MM.1S (cell line): ENCODE measurements at regions not wholly inside any gene's neighbourhood (a gene's known extent, or its start where the extent isn't known, plus 50 kb on each side); places are given as distances from the start of the nearest gene placed in this dataset.

Experiments
- DNase-seq: peaks from one replicate; pipeline ENCODE4 v3.0.0-alpha.2; 2015
- H2AFZ ChIP-seq: fragments of 300-600 bp; sonication (generic); 2 replicates; pipeline ENCODE4 v1.6.0; 2016; ENCODE audit warnings: antibody characterized with exemption, low read length
- H3F3A ChIP-seq: fragments of 300-600 bp; sonication (generic); 2 replicates; pipeline ENCODE4 v1.6.1; 2016; ENCODE audit warnings: mild to moderate bottlenecking, antibody characterized with exemption, low read length, moderate library complexity, mixed read lengths; ENCODE audit not compliant: insufficient read depth
- H3K27ac ChIP-seq: fragments of 300-600 bp; sonication (generic); 2 replicates; pipeline ENCODE4 v1.5.1; 2016; ENCODE audit warnings: mild to moderate bottlenecking, low read length
- H3K27me3 ChIP-seq: fragments of 300-600 bp; sonication (generic); replicated peaks from 2 replicates; pipeline ENCODE4 v1.6.0; 2016; ENCODE audit warnings: low read length; ENCODE audit not compliant: insufficient read depth
- H3K36me3 ChIP-seq: fragments of 300-600 bp; sonication (generic); replicated peaks from 2 replicates; pipeline ENCODE4 v1.6.1; 2016; ENCODE audit warnings: mild to moderate bottlenecking, low read length, mixed read lengths; ENCODE audit not compliant: insufficient read depth
- H3K4me1 ChIP-seq: fragments of 300-600 bp; sonication (generic); 2 replicates; pipeline ENCODE4 v1.6.1; 2016; ENCODE audit warnings: low read length, mixed read lengths
- H3K4me2 ChIP-seq: fragments of 300-600 bp; sonication (generic); 2 replicates; pipeline ENCODE4 v1.6.0; 2016; ENCODE audit warnings: low read depth, low read length
- H3K4me3 ChIP-seq: fragments of 300-600 bp; sonication (generic); 2 replicates; pipeline ENCODE4 v1.5.1; 2016; ENCODE audit warnings: low read length, mixed read lengths
- H3K79me2 ChIP-seq: fragments of 300-600 bp; sonication (generic); 2 replicates; pipeline ENCODE4 v1.6.1; 2016; ENCODE audit warnings: mixed run types, low read length, mixed read lengths
- H3K9ac ChIP-seq: fragments of 300-600 bp; sonication (generic); 2 replicates; pipeline ENCODE4 v1.6.1; 2016; ENCODE audit warnings: low read length, mixed read lengths
- H3K9me2 ChIP-seq: fragments of 300-600 bp; sonication (generic); replicated peaks from 2 replicates; pipeline ENCODE4 v1.6.1; 2016; ENCODE audit warnings: mild to moderate bottlenecking, low read length, mixed read lengths; ENCODE audit not compliant: insufficient read depth
- H3K9me3 ChIP-seq: fragments of 300-600 bp; sonication (generic); replicated peaks from 2 replicates; pipeline ENCODE4 v1.6.1; 2016; ENCODE audit warnings: mild to moderate bottlenecking, low read length, mixed read lengths; ENCODE audit not compliant: insufficient read depth
- H4K20me1 ChIP-seq: fragments of 300-600 bp; sonication (generic); 2 replicates; pipeline ENCODE4 v1.6.1; 2016; ENCODE audit warnings: mild to moderate bottlenecking, low read length, moderate library complexity, mixed read lengths; ENCODE audit not compliant: insufficient read depth
- CTCF ChIP-seq: fragments of 300-600 bp; sonication (generic); IDR thresholded peaks from 2 replicates; pipeline ENCODE4 v1.5.1; 2016; ENCODE audit warnings: antibody characterized with exemption, low read length, mixed read lengths
- EZH2 ChIP-seq: fragments of 300-600 bp; sonication (generic); optimal IDR thresholded peaks from 2 replicates; pipeline ENCODE3; 2017; ENCODE audit warnings: low read depth, mild to moderate bottlenecking, antibody characterized with exemption, low read length, mixed read lengths
- EZH2phosphoT487 ChIP-seq: fragments of 300-600 bp; sonication (generic); IDR thresholded peaks from 2 replicates; pipeline ENCODE4 v1.6.1; 2018; ENCODE audit warnings: antibody characterized with exemption, low read length

GRCh38 chr3:162847511-162847910 lies 1350.9 kb downstream of the OTOL1 start:
- Histone ChIP-seq H3K4me2 (no peak overlapping the region), H3F3A (no peaks in the 10 kb centered on the region), H3K9me3 (no peaks in the 10 kb centered on the region), H3K4me3 (no peak overlapping the region), H3K79me2 (no peaks in the 10 kb centered on the region), H3K27me3 (no peaks in the 10 kb centered on the region), H3K4me1 (no peaks in the 10 kb centered on the region), H2AFZ (no peak overlapping the region), H4K20me1 (no peaks in the 10 kb centered on the region), H3K36me3 (no peaks in the 10 kb centered on the region), H3K9ac (no peak overlapping the region), H3K9me2 (no peaks in the 10 kb centered on the region), H3K27ac (no peak overlapping the region)
- TF ChIP-seq CTCF: no peak
- TF ChIP-seq EZH2: no peak
- TF ChIP-seq EZH2phosphoT487: no peak
- no peak for DNase-seq

GRCh38 chr3:162863579-162863978 lies 1367.0 kb downstream of the OTOL1 start:
- TF ChIP-seq EZH2phosphoT487: no peak
- no peak for TF ChIP-seq EZH2
- no peak for TF ChIP-seq CTCF
- no peak overlapping the region for H3K4me3 ChIP-seq
- H3K9me3 ChIP-seq: no peaks in the 10 kb centered on the region
- no peak overlapping the region for H3K27ac ChIP-seq
- no peak overlapping the region for H2AFZ ChIP-seq
- H3F3A ChIP-seq: no peaks in the 10 kb centered on the region
- no peaks in the 10 kb centered on the region for H3K4me1 ChIP-seq
- no peaks in the 10 kb centered on the region for H4K20me1 ChIP-seq
- no peaks in the 10 kb centered on the region for H3K36me3 ChIP-seq
- no peaks in the 10 kb centered on the region for H3K9me2 ChIP-seq
- no peak overlapping the region for H3K4me2 ChIP-seq
- H3K9ac ChIP-seq: no peak overlapping the region
- no peaks in the 10 kb centered on the region for H3K27me3 ChIP-seq
- no peaks in the 10 kb centered on the region for H3K79me2 ChIP-seq
- DNase-seq: no peak

GRCh38 chr3:162865466-162865865 lies 1368.9 kb downstream of the OTOL1 start:
- Histone ChIP-seq H3K36me3 (no peaks in the 10 kb centered on the region), H3K79me2 (no peaks in the 10 kb centered on the region), H3K9me2 (no peaks in the 10 kb centered on the region), H3K4me3 (no peak overlapping the region), H3K27ac (no peak overlapping the region), H3K27me3 (no peaks in the 10 kb centered on the region), H3K9ac (no peak overlapping the region), H3K9me3 (no peaks in the 10 kb centered on the region), H3K4me2 (no peak overlapping the region), H2AFZ (no peak overlapping the region), H4K20me1 (no peaks in the 10 kb centered on the region), H3K4me1 (no peaks in the 10 kb centered on the region), H3F3A (no peaks in the 10 kb centered on the region)
- no peak for DNase-seq
- TF ChIP-seq CTCF: no peak
- TF ChIP-seq EZH2: no peak
- no peak for TF ChIP-seq EZH2phosphoT487
